HUES6 (cell line): ENCODE measurements at regions not wholly inside any gene's neighbourhood (a gene's known extent, or its start where the extent isn't known, plus 50 kb on each side); places are given as distances from the start of the nearest gene placed in this dataset.

Experiments
- H3K27ac ChIP-seq: 2 replicates; pipeline ENCODE4 v1.7.0; 2013; ENCODE audit warnings: low read depth, mild to moderate bottlenecking, low read length, inconsistent platforms
- H3K27me3 ChIP-seq: 2 replicates; pipeline ENCODE4 v1.6.1; 2013; ENCODE audit warnings: low read length; ENCODE audit not compliant: control insufficient read depth, insufficient read depth
- H3K36me3 ChIP-seq: 2 replicates; pipeline ENCODE4 v1.6.1; 2013; ENCODE audit warnings: low read length; ENCODE audit not compliant: control insufficient read depth, insufficient read depth
- H3K4me1 ChIP-seq: 2 replicates; pipeline ENCODE4 v1.6.1; 2013; ENCODE audit warnings: low read length; ENCODE audit not compliant: control insufficient read depth, insufficient read depth
- H3K4me3 ChIP-seq: 2 replicates; pipeline ENCODE4 v1.5.1; 2013; ENCODE audit warnings: low read depth, low read length
- H3K9ac ChIP-seq: one replicate; pipeline ENCODE4 v1.6.1; 2013; ENCODE audit warnings: mild to moderate bottlenecking, low read length
- H3K9me3 ChIP-seq: 2 replicates; pipeline ENCODE4 v1.6.1; 2013; ENCODE audit warnings: low read depth, low read length; ENCODE audit not compliant: control insufficient read depth, insufficient read depth

GRCh38 chr2:238711346-238711745 is 136.5 kb upstream of the TWIST2 start:
- Histone ChIP-seq H3K27me3 (no peaks in the 10 kb centered on the region), H3K9ac (no peak overlapping the region), H3K36me3 (no peaks in the 10 kb centered on the region), H3K9me3 (no peaks in the 10 kb centered on the region), H3K4me1 (peaks cover under 1% of the 10 kb centered on the region; the same call in 1 of the 2 replicates), H3K27ac (no peak overlapping the region), H3K4me3 (no peak overlapping the region)

DNA sequence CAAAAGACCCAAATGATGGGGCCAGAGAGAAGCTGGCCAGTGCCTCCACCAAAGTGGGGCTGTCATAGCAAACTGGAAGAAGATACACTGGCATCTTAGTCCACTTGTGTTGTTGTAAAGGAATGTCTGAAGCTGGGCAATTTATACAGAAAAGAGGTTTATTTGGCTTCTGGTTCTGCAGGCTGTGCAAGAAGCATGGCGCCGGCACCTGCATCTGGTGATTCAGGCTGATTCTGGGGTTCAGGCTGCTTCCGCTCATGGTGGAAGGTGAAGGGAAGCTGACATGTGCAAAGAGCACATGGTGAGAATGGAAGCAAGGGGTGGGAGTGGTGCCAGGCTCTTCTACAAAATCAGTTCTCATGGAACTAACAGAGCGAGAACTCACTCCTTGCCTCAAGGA is 135.9 kb upstream of the TWIST2 start:
- Histone ChIP-seq H3K9me3 (no peaks in the 10 kb centered on the region), H3K27me3 (no peaks in the 10 kb centered on the region), H3K4me3 (no peak overlapping the region), H3K36me3 (no peaks in the 10 kb centered on the region), H3K27ac (no peak overlapping the region), H3K9ac (no peak overlapping the region), H3K4me1 (peaks cover 5% of the 10 kb centered on the region; the same call in 1 of the 2 replicates)

DNA sequence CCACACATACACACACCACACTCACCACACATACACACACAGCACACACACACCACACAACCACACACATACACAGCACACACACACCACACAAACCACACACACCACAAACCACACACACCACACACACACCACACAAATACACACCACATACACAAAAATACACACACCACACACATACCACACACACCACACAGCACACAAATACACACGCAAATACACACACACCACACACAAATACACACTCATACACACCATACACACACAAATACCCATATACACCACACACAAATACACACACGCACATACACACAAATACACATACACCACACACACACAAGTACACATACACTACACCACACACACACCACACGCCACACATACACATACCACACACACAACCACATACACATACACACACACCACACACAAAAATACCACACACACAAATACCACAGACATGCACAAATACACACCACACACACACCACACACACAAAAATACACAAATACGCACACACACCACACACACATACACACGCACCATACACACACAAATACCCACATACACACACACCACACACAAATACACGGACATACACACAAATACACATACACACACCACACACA is 134.6 kb upstream of the TWIST2 start:
- Histone ChIP-seq H3K36me3 (no peaks in the 10 kb centered on the region), H3K27me3 (no peaks in the 10 kb centered on the region), H3K4me3 (no peak overlapping the region), H3K9ac (no peak overlapping the region), H3K27ac (no peak overlapping the region), H3K9me3 (no peaks in the 10 kb centered on the region), H3K4me1 (peaks cover 5% of the 10 kb centered on the region; the same call in 1 of the 2 replicates)

DNA sequence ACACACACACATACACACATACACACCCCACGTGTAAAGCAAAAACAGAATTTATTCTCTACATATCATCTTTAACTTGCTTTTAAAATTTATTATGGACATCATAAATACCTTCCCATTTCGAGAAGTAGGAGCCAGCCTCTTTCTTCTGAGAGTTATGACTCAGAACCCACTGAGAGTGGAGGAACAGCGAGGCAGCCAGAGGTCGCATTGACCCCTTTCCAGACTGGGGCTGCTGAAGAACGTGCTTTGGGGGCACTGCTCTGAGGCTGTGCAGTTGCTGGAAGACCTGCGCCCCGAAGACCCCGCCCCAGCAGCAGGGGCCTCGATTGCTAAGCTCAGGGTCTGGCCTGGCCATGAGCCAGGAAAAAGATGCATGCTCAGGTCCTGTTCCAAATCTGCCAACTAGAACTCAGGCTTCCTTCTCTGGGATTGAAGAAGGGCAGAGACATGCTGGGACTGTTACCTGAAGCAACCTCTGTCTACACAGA is 133.8 kb upstream of the TWIST2 start:
- Histone ChIP-seq H3K9me3 (no peaks in the 10 kb centered on the region), H3K9ac (no peak overlapping the region), H3K4me3 (no peak overlapping the region), H3K4me1 (peaks cover 5% of the 10 kb centered on the region; the same call in 1 of the 2 replicates), H3K27me3 (no peaks in the 10 kb centered on the region), H3K27ac (no peak overlapping the region), H3K36me3 (no peaks in the 10 kb centered on the region)

- H3K4me3 ChIP-seq = no peak overlapping the region
- no peak overlapping the region for H3K27ac ChIP-seq
- peaks cover 5% of the 10 kb centered on the region; the same call in 1 of the 2 replicates for H3K4me1 ChIP-seq
- no peaks in the 10 kb centered on the region for H3K9me3 ChIP-seq
- H3K27me3 ChIP-seq = no peaks in the 10 kb centered on the region
- no peaks in the 10 kb centered on the region for H3K36me3 ChIP-seq
- no peak overlapping the region for H3K9ac ChIP-seq
These were observed 131.7 kb upstream of the TWIST2 start for GRCh38 chr2:238716171-238716570.

- H3K4me1 ChIP-seq = peaks cover 5% of the 10 kb centered on the region; the same call in 1 of the 2 replicates
- no peaks in the 10 kb centered on the region for H3K9me3 ChIP-seq
- H3K27me3 ChIP-seq = no peaks in the 10 kb centered on the region
- H3K36me3 ChIP-seq = no peaks in the 10 kb centered on the region
- H3K4me3 ChIP-seq = no peak overlapping the region
- H3K27ac ChIP-seq = no peak overlapping the region
- H3K9ac ChIP-seq = no peak overlapping the region
These were observed 131.3 kb upstream of the TWIST2 start for GRCh38 chr2:238716585-238716984.

DNA sequence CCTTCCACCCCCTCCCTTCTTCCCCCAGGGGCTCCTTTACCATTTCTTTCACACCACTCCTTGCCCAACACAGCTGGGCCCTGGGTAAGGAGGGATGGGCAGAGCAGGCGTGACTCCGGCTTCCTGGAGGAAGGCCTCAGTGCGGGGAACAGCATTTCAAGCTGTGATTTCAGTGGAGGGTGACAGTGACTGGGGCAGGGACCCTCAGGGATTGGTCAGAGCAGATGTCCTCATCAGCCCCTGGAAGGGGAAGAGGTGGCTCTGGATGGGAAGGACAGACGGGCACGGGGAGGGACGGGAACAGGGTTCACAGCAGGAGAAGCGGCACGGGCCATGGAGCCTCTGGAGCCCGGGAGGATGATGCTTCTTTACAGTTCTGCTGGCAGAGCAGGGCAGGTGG is 130.8 kb upstream of the TWIST2 start:
- Histone ChIP-seq H3K4me3 (no peak overlapping the region), H3K4me1 (peaks cover 5% of the 10 kb centered on the region; the same call in 1 of the 2 replicates), H3K36me3 (no peaks in the 10 kb centered on the region), H3K27ac (no peak overlapping the region), H3K27me3 (no peaks in the 10 kb centered on the region), H3K9me3 (no peaks in the 10 kb centered on the region; the same call in 1 of the 2 replicates), H3K9ac (no peak overlapping the region)

DNA sequence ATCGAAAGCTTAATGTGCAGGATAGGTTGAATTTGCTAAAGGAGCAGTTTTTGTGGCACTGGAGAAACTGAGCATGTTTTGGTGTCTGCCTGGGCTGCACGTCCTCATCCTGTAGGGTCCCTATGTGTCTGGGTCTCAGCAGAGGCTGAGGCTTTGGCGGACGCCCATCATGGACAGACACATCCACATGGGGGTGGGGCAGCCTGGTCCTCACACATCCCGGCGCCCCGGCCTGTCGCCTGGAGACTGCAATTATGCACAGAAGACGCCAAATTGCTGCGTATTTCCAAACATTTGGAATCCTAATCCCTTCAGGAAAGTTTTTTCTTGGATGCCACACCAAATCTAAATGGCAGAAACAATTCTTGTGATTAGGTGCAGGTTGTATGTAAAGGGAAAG is 128.2 kb upstream of the TWIST2 start:
- Histone ChIP-seq H3K4me3 (no peak overlapping the region), H3K36me3 (no peaks in the 10 kb centered on the region), H3K9ac (no peak overlapping the region), H3K4me1 (peaks cover 5% of the 10 kb centered on the region; the same call in 1 of the 2 replicates), H3K27ac (no peak overlapping the region), H3K9me3 (peaks cover 6% of the 10 kb centered on the region), H3K27me3 (no peaks in the 10 kb centered on the region)

DNA sequence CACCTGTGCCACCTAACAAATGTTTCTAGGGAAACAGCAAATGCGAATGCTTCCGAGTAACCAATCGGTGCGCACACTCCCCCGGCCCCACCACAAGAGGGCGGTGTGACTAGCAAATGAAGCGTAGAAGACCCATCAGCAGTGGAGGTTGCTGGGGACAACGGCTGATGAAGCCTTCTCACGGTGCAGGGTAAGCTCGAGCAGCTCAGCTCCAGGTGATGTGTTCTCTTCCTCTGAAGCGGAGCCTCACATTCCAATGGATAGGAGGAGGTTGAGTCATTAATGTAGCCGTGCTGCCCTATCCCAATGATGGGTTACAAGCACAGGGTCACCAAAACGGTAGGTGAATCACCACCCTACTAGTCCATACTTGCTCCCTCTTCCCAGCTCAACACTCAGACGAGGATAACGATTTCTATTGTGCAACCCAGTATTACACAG is 127.6 kb upstream of the TWIST2 start:
- Histone ChIP-seq H3K27ac (no peak overlapping the region), H3K9ac (no peak overlapping the region), H3K9me3 (peaks cover 6% of the 10 kb centered on the region), H3K27me3 (no peaks in the 10 kb centered on the region), H3K36me3 (no peaks in the 10 kb centered on the region), H3K4me3 (no peak overlapping the region), H3K4me1 (peaks cover 5% of the 10 kb centered on the region; the same call in 1 of the 2 replicates)

GRCh38 chr2:238722181-238722580 is 125.7 kb upstream of the TWIST2 start:
- Histone ChIP-seq H3K27me3 (no peaks in the 10 kb centered on the region), H3K27ac (no peak overlapping the region), H3K4me3 (no peak overlapping the region), H3K4me1 (no peaks in the 10 kb centered on the region), H3K36me3 (no peaks in the 10 kb centered on the region), H3K9me3 (peaks cover 8% of the 10 kb centered on the region), H3K9ac (no peak overlapping the region)

GRCh38 chr2:238722883-238723282 is 125.0 kb upstream of the TWIST2 start:
- peaks cover 8% of the 10 kb centered on the region for H3K9me3 ChIP-seq
- no peak overlapping the region for H3K9ac ChIP-seq
- no peak overlapping the region for H3K4me3 ChIP-seq
- H3K4me1 ChIP-seq = no peaks in the 10 kb centered on the region
- no peaks in the 10 kb centered on the region for H3K36me3 ChIP-seq
- H3K27ac ChIP-seq = no peak overlapping the region
- no peaks in the 10 kb centered on the region for H3K27me3 ChIP-seq
